ENCODE measurements at regions not wholly inside any gene's neighbourhood (a gene's known extent, or its start where the extent isn't known, plus 50 kb on each side); places are given as distances from the start of the nearest gene placed in this dataset.

DNA sequence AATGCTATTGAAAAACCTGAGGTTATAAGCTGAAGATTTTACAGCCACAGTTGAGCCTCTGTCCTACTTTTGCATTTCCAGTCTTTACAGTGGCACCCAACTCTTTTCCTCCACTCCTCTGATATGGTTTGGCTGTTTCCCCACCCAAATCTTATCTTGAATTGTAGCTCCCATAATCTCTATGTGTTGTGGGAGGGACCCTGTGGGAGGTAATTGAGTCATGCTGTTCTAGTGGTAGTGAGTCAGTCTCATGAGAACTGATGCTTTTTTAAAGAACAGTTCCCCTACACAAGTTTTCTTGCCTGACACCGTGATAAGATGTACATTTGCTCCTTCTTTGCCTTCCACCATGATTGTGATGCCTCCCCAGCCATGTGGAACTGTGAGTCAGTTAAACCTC is 646.1 kb upstream of the SEMA6A start:
- no peak for DNase-seq (ENCODE audit: low read depth in 2 of 2)

DNA sequence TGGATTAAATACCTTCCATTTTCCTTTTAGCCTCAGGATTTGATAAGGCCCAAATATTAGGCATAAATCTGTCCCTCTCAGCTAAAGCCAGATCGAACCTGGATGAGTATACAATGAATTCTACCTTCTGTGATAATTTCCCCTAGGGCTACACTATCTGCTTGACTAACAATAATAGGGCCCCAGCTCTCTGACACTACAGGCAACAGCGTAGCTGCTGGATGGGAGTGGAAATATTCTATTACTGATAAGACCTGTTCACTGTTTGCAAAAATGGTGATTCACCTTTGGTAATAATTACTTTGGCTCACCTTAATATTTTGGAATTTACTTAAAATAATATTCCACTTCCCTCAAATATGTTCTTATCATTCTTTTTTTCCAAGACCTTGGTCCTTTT is 644.2 kb upstream of the SEMA6A start:
- DNase-seq (ENCODE audit: low read depth in 2 of 2), result no peak

DNA sequence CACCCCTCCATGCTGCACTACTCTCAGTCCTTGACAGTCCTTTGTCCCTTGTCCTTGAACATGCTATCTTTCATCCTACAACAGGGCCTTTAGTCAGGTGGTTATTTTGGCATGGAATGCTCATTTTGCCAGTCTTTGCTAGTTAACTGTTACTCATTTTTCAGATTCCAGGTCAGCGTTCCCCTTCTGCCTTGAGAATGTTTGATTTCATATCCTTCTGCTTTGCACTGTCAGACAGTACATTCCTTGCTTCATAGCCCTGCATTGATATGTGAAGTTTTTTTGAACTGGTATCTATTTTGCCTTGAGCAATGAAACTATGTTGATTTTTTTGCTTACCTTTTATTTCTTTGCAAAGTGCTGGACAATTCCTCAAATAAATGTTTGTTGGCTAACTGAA is 638.2 kb upstream of the SEMA6A start:
- DNase-seq (ENCODE audit: low read depth in 2 of 2), result no peak

DNA sequence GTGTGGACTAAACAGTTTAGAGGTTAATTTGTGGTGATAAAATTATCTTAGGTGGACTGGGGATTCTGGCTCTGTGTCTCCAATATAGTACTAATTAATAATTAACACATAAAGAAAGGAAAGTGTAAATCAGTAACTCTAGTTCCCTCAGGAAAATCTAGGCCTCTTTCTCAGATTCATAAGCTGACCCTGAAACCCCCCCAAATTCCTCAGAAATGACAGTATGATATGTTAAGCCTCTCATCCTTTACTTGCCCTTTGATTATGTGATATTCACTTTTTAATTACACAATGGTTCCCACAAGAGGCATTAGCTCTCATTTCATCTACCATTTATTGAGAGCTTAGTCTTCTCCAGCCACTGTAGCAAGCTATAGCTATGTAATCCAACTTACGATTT is 636.2 kb upstream of the SEMA6A start:
- DNase-seq (ENCODE audit: low read depth in 2 of 2), result no peak

GRCh38 chr5:117209479-117209878 is 634.9 kb upstream of the SEMA6A start:
- DNase-seq (ENCODE audit: low read depth in 2 of 2), result no peak

DNA sequence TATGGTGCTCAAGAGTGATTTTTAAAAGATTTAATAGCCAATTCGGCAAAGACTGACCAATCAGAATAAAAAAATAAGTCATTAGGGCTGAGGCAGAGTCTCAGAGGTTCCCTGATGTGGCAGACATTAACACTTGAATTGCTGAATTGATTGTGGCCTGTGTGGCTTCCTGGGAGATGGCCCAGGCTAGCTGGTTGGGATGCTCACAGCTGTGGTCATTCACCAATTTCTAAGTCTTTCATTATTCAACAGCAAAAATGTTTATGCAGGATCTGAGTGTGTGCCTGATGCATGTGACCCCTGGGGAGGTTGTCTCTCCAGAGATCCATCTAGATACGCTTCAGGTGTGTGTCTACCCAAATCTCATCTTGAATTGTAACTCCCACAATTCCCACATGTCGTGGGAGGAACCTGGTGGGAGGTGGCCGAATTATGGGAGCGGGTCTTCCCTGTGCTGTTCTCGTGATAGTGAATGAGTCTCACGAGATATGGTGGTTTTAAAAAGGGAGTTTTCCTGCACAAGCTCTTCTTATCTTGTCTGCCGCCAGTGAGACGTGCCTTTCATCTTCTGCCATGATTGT is 632.6 kb upstream of the SEMA6A start:
- DNase-seq (ENCODE audit: low read depth in 2 of 2), result no peak

GRCh38 chr5:117205894-117206293 is 631.3 kb upstream of the SEMA6A start:
- no peak for DNase-seq (ENCODE audit: low read depth in 2 of 2)

GRCh38 chr5:117204926-117205869 is 630.6 kb upstream of the SEMA6A start:
- no peak for DNase-seq (ENCODE audit: low read depth in 2 of 2)

DNA sequence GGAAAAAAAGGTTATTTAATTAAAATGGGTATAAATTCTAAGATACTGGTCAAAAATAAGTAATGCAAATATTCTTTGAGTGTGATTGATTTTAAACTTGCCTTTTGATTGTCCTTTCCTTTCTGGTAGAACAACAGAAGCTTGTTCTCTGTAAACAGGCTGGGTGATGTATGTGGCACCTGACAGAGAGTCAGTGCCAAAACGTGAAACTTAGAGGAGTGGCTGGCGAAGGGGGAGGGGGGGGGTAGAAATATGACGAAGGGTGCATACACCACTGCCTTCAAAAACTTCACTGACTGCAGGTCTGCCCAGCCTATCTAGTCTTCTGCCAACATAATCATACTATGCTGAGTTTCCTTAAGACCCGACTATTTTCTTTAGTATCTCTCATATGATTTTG is 629.8 kb upstream of the SEMA6A start:
- no peak for DNase-seq (ENCODE audit: low read depth in 2 of 2)

DNA sequence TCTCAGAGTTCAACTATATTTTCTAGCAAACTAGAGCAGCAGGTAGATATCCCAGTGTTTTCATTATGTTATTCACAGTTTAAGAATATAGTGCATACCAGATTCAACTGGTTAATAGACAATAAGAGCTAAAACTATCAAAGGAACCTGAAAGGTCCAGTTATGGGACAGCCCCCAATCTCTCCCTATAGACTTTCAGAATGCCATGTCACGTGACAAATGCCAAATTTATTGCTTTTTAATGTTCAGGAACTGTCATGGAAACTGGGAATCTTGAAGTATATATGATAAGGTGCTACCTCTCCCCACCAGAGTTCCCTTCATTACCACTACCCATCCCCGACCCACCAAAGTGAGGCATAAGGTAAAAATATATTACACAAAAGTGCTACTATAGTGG is 629.0 kb upstream of the SEMA6A start:
- DNase-seq (ENCODE audit: low read depth in 2 of 2), result no peak

GRCh38 chr5:117201001-117201400 is 626.4 kb upstream of the SEMA6A start:
- no peak for DNase-seq (ENCODE audit: low read depth in 2 of 2)

DNA sequence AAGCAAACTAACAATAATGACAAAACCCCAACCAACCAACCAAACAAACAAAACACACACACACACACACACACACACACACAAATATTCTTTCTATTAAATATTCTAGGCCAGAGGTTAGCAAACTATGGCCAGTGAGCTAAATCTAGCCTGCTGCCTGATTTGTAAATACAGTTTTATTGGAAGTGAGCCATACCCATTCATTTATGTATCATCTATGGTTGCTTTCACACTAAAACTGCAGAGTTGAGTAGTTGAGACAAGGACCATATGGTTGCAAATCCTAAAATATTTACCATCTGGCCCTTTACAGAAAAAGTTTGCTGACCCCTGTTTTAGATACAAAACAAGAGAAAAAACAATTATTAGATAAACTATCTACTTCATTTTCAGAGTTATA is 620.5 kb upstream of the SEMA6A start:
- DNase-seq (ENCODE audit: low read depth in 2 of 2), result no peak

GRCh38 chr5:117191251-117191650 is 616.6 kb upstream of the SEMA6A start:
- no peak for DNase-seq (ENCODE audit: low read depth in 2 of 2)

DNA sequence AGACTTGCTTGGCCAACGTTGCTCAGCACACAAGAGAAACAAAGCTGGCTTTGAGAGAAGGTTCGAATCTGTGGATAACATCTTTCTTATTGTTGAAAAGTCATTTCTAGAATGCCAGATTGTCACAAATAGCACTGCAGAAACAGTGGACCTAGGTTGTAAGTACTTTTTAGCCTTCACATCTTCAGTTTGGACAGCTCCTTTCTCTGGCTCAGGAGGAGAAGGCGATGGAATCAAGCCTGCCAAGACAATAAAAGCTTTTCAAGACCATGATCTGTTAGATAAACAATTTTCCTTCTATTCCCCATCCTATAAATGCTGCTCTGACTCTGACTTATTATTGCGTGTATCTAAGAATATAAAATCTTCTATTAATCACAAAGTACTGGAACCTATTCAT is 615.2 kb upstream of the SEMA6A start:
- no peak for DNase-seq (ENCODE audit: low read depth in 2 of 2)

DNA sequence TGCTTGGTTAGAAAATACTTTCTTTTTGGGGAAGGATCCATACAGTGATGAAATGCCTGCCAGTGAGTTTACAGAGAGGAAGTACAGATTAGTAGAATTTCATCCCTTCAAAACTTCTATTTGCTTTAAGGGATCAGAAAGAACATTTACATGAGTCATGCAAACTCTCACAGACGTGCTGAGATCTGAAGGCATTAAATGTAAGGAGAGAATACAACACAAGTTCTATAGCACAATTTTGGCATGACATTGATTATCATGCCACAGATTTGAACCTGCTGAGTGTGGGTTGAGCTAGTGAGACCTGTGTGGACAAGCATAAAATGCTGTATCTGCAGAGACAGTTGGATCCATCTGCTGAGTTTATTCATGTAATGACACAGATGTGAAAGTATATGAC is 613.6 kb upstream of the SEMA6A start:
- DNase-seq (ENCODE audit: low read depth in 2 of 2), result no peak

- no peak for DNase-seq (ENCODE audit: low read depth in 2 of 2)
Observed at GRCh38 chr5:117186751-117187150, 612.1 kb upstream of the SEMA6A start.

DNA sequence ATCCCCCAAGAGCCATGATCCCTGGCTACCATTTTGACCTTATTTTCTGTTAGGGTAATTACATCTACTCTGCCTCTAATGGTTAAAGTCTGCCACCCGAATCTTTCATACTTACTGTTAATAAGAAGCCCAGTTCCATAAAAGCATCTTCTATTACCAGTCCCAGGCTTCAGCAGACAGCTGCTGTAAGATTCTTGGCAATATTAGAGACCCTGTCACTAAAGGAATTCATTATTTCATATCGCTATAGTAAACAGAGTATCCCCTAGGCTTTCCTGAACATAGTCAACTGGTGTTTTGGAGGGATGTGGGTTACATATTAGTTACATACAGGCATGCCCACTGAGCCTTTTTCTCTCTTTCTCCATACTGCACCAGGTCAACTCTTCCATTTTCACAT is 608.7 kb upstream of the SEMA6A start:
- no peak for DNase-seq (ENCODE audit: low read depth in 2 of 2)

GRCh38 chr5:117182104-117182503 is 607.5 kb upstream of the SEMA6A start:
- no peak for DNase-seq (ENCODE audit: low read depth in 2 of 2)

- no peak for DNase-seq (ENCODE audit: low read depth in 2 of 2)
Observed at GRCh38 chr5:117177302-117177701, 602.7 kb upstream of the SEMA6A start.

GRCh38 chr5:117165068-117165467 is 590.4 kb upstream of the SEMA6A start:
- DNase-seq (ENCODE audit: low read depth in 2 of 2), result no peak

GRCh38 chr5:117161718-117162335 is 587.2 kb upstream of the SEMA6A start:
- DNase-seq (ENCODE audit: low read depth in 2 of 2), result no peak

DNA sequence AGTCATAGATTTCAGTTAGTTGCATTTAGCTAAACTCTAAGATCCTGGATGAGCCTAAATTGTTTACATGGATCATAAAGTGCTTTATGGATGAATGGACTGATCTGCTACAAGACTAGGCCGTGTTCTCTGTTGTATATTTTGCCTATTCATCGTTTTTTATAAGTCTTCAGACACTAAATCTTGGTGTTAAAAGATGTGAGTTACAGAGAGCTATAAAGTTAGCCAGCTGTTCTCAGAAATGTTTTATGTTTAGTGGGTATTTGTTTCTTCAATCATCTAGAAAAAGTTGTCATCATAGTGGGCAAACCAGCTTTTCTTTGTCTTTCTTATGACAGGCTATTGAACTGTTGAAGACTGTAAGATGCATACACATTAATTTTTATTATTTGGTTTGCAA is 585.8 kb upstream of the SEMA6A start:
- DNase-seq (ENCODE audit: low read depth in 2 of 2), result no peak

GRCh38 chr5:117149312-117149711 is 574.7 kb upstream of the SEMA6A start:
- DNase-seq (ENCODE audit: low read depth in 2 of 2), result no peak
